ENCODE measurements at regions not wholly inside any gene's neighbourhood (a gene's known extent, or its start where the extent isn't known, plus 50 kb on each side); places are given as distances from the start of the nearest gene placed in this dataset.

- DNase-seq: no peak
These were observed 54.7 kb upstream of the TSLP start for GRCh38 chr5:111016801-111017200.

GRCh38 chr5:111017731-111018130 is 53.8 kb upstream of the TSLP start:
- DNase-seq: no peak

All from NCI-H446 treated with DMSO at 0.1 percent for 48 hours (cell line).